ENCODE measurements at regions not wholly inside any gene's neighbourhood (a gene's known extent, or its start where the extent isn't known, plus 50 kb on each side); places are given as distances from the start of the nearest gene placed in this dataset.

GRCh38 chr2:203813684-203814083, 53.9 kb upstream of the CTLA4 start:
- DNase-seq (ENCODE audit: low read depth), result no peak

GRCh38 chr2:203814661-203815540, 52.7 kb upstream of the CTLA4 start:
- no peak for DNase-seq (ENCODE audit: low read depth)

DNA sequence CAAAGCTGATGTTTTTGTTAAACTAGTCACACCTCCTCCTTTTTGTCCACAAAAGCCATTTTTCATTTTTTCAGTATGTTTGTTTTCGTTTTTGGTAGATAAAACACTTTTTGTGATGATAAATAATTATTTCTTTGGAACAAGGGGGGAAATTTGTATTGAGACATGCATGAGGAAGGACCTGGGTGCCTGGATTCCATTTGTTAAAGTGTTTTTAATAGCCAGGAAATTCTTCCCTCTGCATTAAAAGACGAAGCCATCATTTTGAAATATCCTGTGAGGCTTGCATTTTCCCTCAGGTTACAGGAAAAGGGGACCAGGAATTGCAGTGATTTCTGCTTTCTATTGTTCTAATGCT, 52.1 kb upstream of the CTLA4 start:
- no peak for DNase-seq (ENCODE audit: low read depth)

DNA sequence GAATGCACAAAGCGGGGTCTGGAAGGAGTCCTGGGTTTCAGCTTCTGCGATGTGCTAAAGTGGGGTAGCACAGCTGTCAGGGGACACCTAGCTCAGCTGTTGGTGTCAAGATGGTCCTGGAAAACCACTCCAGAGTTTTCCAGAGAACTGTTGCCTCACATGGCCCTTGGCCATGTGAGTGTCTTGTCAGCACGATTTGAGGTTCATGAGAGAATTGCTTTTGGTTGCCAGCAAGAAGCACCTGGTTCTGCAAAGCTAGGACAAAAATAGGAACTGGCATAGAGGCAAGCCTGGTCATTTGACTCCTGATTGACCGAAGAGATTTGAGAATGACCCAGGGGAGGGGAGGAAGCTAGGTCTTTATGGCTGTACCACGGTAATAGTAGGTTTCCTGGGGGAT, 50.4 kb upstream of the CTLA4 start:
- no peak for DNase-seq (ENCODE audit: low read depth)
